DOHH2 (cell line): ENCODE measurements at regions not wholly inside any gene's neighbourhood (a gene's known extent, or its start where the extent isn't known, plus 50 kb on each side); places are given as distances from the start of the nearest gene placed in this dataset.

ENCODE experiments used
- H3F3A ChIP-seq: fragments of 200-600 bp; sonication (generic), shearing (Covaris generic); 2 replicates; pipeline ENCODE4 v1.6.0; 2016; ENCODE audit warnings: antibody characterized with exemption, mild to moderate bottlenecking; ENCODE audit not compliant: control insufficient read depth, insufficient read depth
- H3K27ac ChIP-seq: fragments of 200-600 bp; sonication (generic); 2 replicates; pipeline ENCODE4 v1.5.1; 2014; ENCODE audit warnings: low read depth, mild to moderate bottlenecking, low read length, moderate library complexity
- H3K27me3 ChIP-seq: fragments of 200-600 bp; sonication (generic); 2 replicates; pipeline ENCODE4 v1.6.1; 2014; ENCODE audit warnings: mild to moderate bottlenecking, low read length, mixed read lengths; ENCODE audit not compliant: control insufficient read depth
- H3K36me3 ChIP-seq: fragments of 200-600 bp; sonication (generic); 2 replicates; pipeline ENCODE4 v1.6.1; 2014; ENCODE audit warnings: mild to moderate bottlenecking, low read length, moderate library complexity, mixed read lengths; ENCODE audit not compliant: control insufficient read depth
- H3K4me1 ChIP-seq: fragments of 200-600 bp; sonication (generic); 2 replicates; pipeline ENCODE4 v1.6.1; 2014; ENCODE audit warnings: mild to moderate bottlenecking, low read length, mixed read lengths; ENCODE audit not compliant: control insufficient read depth
- H3K4me2 ChIP-seq: fragments of 200-600 bp; sonication (generic); 2 replicates; pipeline ENCODE4 v1.6.0; 2014; ENCODE audit warnings: mild to moderate bottlenecking, low read length, moderate library complexity
- H3K4me3 ChIP-seq: fragments of 200-600 bp; sonication (generic); 2 replicates; pipeline ENCODE4 v1.5.1; 2014; ENCODE audit warnings: mild to moderate bottlenecking, low read length, mixed read lengths
- H3K79me2 ChIP-seq: fragments of 200-600 bp; sonication (generic); 2 replicates; pipeline ENCODE4 v1.6.1; 2014; ENCODE audit warnings: mild to moderate bottlenecking, low read length, mixed read lengths; ENCODE audit not compliant: control insufficient read depth
- H3K9me2 ChIP-seq: fragments of 200-600 bp; sonication (generic); replicated peaks from 2 replicates; pipeline ENCODE4 v1.6.1; 2014; ENCODE audit warnings: mild to moderate bottlenecking, low read length, mixed read lengths; ENCODE audit not compliant: control insufficient read depth
- H3K9me3 ChIP-seq: fragments of 200-600 bp; sonication (generic); 2 replicates; pipeline ENCODE4 v1.6.1; 2014; ENCODE audit warnings: antibody characterized with exemption, low read length, mixed read lengths; ENCODE audit not compliant: control insufficient read depth, insufficient read depth
- H4K20me1 ChIP-seq: fragments of 200-600 bp; sonication (generic); 2 replicates; pipeline ENCODE4 v1.6.0; 2014; ENCODE audit warnings: low read depth, mild to moderate bottlenecking, antibody characterized with exemption, low read length, moderate library complexity; ENCODE audit not compliant: control insufficient read depth, insufficient read depth
- EZH2phosphoT487 ChIP-seq: fragments of 200-600 bp; sonication (generic); IDR thresholded peaks from 2 replicates; pipeline ENCODE4 v1.6.1; 2017; ENCODE audit warnings: borderline replicate concordance, mild to moderate bottlenecking, antibody characterized with exemption, low read length, moderate library complexity, mixed read lengths
- TF ChIP-seq, protein P1 (sequence below): fragments of 200-600 bp; sonication (generic); IDR thresholded peaks from one replicate; pipeline ENCODE4 v1.5.1; 2014; ENCODE audit warnings: antibody characterized with exemption, mild to moderate bottlenecking, low read depth, low read length; ENCODE audit not compliant: poor library complexity, severe bottlenecking

DNA sequence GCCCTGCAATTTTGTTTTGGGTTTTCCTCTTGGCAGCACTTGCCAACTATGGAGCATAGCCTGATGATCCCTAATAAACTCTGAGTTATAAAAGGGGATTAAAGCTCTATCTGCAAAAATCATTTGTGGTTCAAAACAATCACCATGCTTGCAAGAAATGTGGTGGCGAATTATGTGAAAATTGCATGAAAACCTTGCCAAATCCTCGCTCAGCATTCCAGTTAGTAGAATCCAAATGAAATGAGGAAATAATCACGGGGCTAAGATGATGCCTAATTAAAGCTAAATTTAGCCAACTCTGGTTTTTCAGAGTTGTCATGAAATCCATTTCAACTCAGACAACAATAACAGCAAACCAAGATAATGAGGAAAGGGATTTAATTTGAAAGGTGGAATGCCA, 73.0 kb upstream of the PROK2 start:
- H3K27ac ChIP-seq: no peak overlapping the region
- H3F3A ChIP-seq: no peaks in the 10 kb centered on the region
- H3K4me1 ChIP-seq: no peaks in the 10 kb centered on the region
- peaks cover 16% of the 10 kb centered on the region for H3K27me3 ChIP-seq
- H3K4me3 ChIP-seq: no peak overlapping the region
- no peak for TF ChIP-seq EZH2phosphoT487
- TF ChIP-seq, protein P1, sequence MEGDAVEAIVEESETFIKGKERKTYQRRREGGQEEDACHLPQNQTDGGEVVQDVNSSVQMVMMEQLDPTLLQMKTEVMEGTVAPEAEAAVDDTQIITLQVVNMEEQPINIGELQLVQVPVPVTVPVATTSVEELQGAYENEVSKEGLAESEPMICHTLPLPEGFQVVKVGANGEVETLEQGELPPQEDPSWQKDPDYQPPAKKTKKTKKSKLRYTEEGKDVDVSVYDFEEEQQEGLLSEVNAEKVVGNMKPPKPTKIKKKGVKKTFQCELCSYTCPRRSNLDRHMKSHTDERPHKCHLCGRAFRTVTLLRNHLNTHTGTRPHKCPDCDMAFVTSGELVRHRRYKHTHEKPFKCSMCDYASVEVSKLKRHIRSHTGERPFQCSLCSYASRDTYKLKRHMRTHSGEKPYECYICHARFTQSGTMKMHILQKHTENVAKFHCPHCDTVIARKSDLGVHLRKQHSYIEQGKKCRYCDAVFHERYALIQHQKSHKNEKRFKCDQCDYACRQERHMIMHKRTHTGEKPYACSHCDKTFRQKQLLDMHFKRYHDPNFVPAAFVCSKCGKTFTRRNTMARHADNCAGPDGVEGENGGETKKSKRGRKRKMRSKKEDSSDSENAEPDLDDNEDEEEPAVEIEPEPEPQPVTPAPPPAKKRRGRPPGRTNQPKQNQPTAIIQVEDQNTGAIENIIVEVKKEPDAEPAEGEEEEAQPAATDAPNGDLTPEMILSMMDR: no peak
- H3K79me2 ChIP-seq: no peaks in the 10 kb centered on the region
- peaks cover 6% of the 10 kb centered on the region; the same call in 1 of the 2 replicates for H3K9me3 ChIP-seq
- no peaks in the 10 kb centered on the region for H3K9me2 ChIP-seq
- H4K20me1 ChIP-seq: no peaks in the 10 kb centered on the region
- no peaks in the 10 kb centered on the region for H3K36me3 ChIP-seq
- no peak overlapping the region for H3K4me2 ChIP-seq

DNA sequence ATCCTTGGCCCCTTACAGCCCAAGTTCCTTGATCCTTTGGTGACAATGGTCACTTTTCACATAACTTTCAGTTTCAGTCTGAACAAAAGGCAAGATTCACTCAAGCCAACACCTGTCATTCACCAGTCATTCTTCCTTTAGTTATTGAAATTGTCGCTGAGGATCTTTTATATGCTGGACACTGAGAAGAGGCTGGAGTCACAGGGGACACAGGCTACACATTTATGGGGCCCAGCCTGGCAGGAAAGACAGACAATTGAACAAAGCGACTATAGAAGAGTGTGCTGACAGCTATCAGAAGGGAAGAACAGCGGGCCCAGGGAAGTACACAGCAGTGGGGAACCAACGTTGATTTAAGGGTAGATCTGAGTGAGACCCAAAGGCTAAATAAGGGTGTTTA, 69.8 kb upstream of the PROK2 start:
- Histone ChIP-seq H3K79me2 (no peaks in the 10 kb centered on the region), H3K27ac (no peak overlapping the region), H3F3A (no peaks in the 10 kb centered on the region), H3K9me3 (no peaks in the 10 kb centered on the region), H3K36me3 (no peaks in the 10 kb centered on the region), H3K9me2 (no peaks in the 10 kb centered on the region), H3K4me3 (no peak overlapping the region), H4K20me1 (no peaks in the 10 kb centered on the region), H3K27me3 (peaks cover 11% of the 10 kb centered on the region; the same call in 1 of the 2 replicates), H3K4me1 (no peaks in the 10 kb centered on the region), H3K4me2 (no peak overlapping the region)
- no peak for TF ChIP-seq EZH2phosphoT487
- TF ChIP-seq, protein P1: no peak

DNA sequence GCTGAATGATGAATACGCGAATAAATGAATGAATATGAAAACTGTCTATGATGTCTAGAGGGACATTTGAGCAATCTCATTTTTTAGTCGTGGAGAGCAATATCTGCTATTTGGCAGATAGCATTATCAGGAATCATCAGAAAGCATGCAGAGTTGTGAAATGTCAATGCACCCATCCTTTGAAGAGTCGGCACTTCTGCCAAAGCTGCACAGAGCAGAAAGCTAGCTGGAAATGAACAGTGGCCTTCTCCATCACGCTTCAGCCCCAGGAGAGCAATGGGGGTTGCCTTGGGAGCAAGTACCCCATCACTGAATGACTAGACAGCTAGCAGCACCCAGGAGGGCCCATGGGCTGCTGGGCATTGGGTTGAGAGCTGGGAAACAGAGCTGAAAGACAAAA, 69.1 kb upstream of the PROK2 start:
- peaks cover 11% of the 10 kb centered on the region; the same call in 1 of the 2 replicates for H3K27me3 ChIP-seq
- no peak overlapping the region for H3K4me2 ChIP-seq
- H3F3A ChIP-seq: no peaks in the 10 kb centered on the region
- H3K79me2 ChIP-seq: no peaks in the 10 kb centered on the region
- no peaks in the 10 kb centered on the region for H3K9me3 ChIP-seq
- no peaks in the 10 kb centered on the region for H4K20me1 ChIP-seq
- no peaks in the 10 kb centered on the region for H3K9me2 ChIP-seq
- H3K4me3 ChIP-seq: no peak overlapping the region
- H3K4me1 ChIP-seq: no peaks in the 10 kb centered on the region
- H3K36me3 ChIP-seq: no peaks in the 10 kb centered on the region
- H3K27ac ChIP-seq: no peak overlapping the region
- TF ChIP-seq EZH2phosphoT487: no peak
- TF ChIP-seq, protein P1: no peak

DNA sequence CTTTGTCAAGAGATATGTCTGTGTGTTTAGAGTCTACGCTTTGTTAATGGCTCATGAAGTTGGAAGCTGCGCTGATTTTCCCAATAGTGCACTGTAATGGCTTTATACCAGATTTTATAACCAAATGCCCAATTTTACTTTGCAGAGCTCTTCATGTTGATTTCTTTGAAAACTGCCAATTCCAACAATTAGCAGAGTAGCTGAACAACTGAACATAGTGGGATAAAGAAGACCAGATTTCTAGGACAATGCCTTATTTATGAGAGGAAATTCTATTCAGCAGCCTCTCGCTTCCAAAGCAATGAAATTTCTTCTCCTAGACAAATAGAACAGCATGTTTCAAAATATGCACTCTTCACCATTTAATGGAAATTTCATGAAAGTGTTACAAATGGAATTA, 66.9 kb upstream of the PROK2 start:
- Histone ChIP-seq H4K20me1 (no peaks in the 10 kb centered on the region), H3K36me3 (no peaks in the 10 kb centered on the region), H3K4me2 (no peak overlapping the region), H3K4me1 (no peaks in the 10 kb centered on the region), H3K27me3 (peaks cover 5% of the 10 kb centered on the region; the same call in 1 of the 2 replicates), H3K27ac (no peak overlapping the region), H3K79me2 (no peaks in the 10 kb centered on the region), H3F3A (no peaks in the 10 kb centered on the region), H3K9me3 (no peaks in the 10 kb centered on the region), H3K9me2 (no peaks in the 10 kb centered on the region), H3K4me3 (no peak overlapping the region)
- TF ChIP-seq, protein P1: no peak
- TF ChIP-seq EZH2phosphoT487: no peak
